Transverse colon (tissue), 4 donors: ENCODE measurements at regions not wholly inside any gene's neighbourhood (a gene's known extent, or its start where the extent isn't known, plus 50 kb on each side); places are given as distances from the start of the nearest gene placed in this dataset.

Source experiments
- CTCF ChIP-seq, 5 experiments: fragments of 200-600 bp in 3 of 5; fragments of 450-650 bp in 2 of 5; sonication (generic) in 3 of 5; IDR thresholded peaks; 1 replicate in 2 of 5; 2 replicates in 3 of 5; pipeline ENCODE4 v1.5.1; 2016 to 2017; ENCODE audit warnings: antibody characterized with exemption in 5 of 5, inconsistent platforms in 3 of 5, mild to moderate bottlenecking in 2 of 5, moderate library complexity in 1 of 5
- POLR2A ChIP-seq: fragments of 450-650 bp; IDR thresholded peaks from one replicate; pipeline ENCODE4 v1.6.1; 2016; ENCODE audit warnings: antibody characterized with exemption, mild to moderate bottlenecking, moderate library complexity
- POLR2AphosphoS5 ChIP-seq, 3 donors: sonication (generic); formaldehyde crosslinking; IDR thresholded peaks; one replicate each; pipeline ENCODE4 v1.6.1; 2016; ENCODE audit warnings: antibody characterized with exemption in 3 of 3

GRCh38 chr12:126999352-126999751 lies 1267.6 kb upstream of the TMEM132C start:
- no peak for TF ChIP-seq CTCF (IDR thresholded peaks at IDR 0.05)
- TF ChIP-seq POLR2AphosphoS5 (IDR thresholded peaks at IDR 0.05) = no peak
- TF ChIP-seq POLR2A = no peak
